Epithelial cell of proximal tubule (primary cell): ENCODE measurements at regions not wholly inside any gene's neighbourhood (a gene's known extent, or its start where the extent isn't known, plus 50 kb on each side); places are given as distances from the start of the nearest gene placed in this dataset.

Experiments used
- DNase-seq: peaks from one replicate; pipeline ENCODE4 v3.0.0-alpha.2; 2011; ENCODE audit warnings: low read depth
- H3K4me3 ChIP-seq: 2 replicates; pipeline ENCODE4 v1.5.1; 2011; ENCODE audit warnings: low read depth, mild to moderate bottlenecking, low read length
- CTCF ChIP-seq: conservative IDR thresholded peaks from 2 replicates; pipeline ENCODE4 v1.5.1; 2012; ENCODE audit warnings: low read depth, mild to moderate bottlenecking, low read length

GRCh38 chr2:175855236-175855635 is 146.8 kb downstream of the LNPK start:
- no peak for DNase-seq
- no peak for TF ChIP-seq CTCF
- H3K4me3 ChIP-seq = no peak overlapping the region

- DNase-seq = no peak
- no peak overlapping the region for H3K4me3 ChIP-seq
- TF ChIP-seq CTCF = no peak
Measured at GRCh38 chr2:175854665-175855064, 147.4 kb downstream of the LNPK start.

- no peak for DNase-seq
- TF ChIP-seq CTCF = no peak
- H3K4me3 ChIP-seq = no peak overlapping the region
Measured at GRCh38 chr2:175854129-175854528, 147.9 kb downstream of the LNPK start.

- no peak for TF ChIP-seq CTCF
- H3K4me3 ChIP-seq = no peak overlapping the region
- no peak for DNase-seq
Measured at GRCh38 chr2:175853616-175853890, 148.5 kb downstream of the LNPK start.

- TF ChIP-seq CTCF = no peak
- DNase-seq = no peak
- no peak overlapping the region for H3K4me3 ChIP-seq
Measured at GRCh38 chr2:175852879-175853615, 149.0 kb downstream of the LNPK start.

GRCh38 chr2:175847128-175847527 is 154.9 kb downstream of the LNPK start:
- DNase-seq = no peak
- no peak for TF ChIP-seq CTCF

GRCh38 chr2:175844169-175844568 is 157.9 kb downstream of the LNPK start:
- no peak for DNase-seq
- TF ChIP-seq CTCF = no peak
- no peak overlapping the region for H3K4me3 ChIP-seq

More at GRCh38 chr2:175847128-175847527, 154.9 kb downstream of the LNPK start:
- no peak overlapping the region for H3K4me3 ChIP-seq
